HFFc6 (cell line): ENCODE measurements at regions not wholly inside any gene's neighbourhood (a gene's known extent, or its start where the extent isn't known, plus 50 kb on each side); places are given as distances from the start of the nearest gene placed in this dataset.

Source experiments
- DNase-seq: peaks from one replicate; pipeline ENCODE4 v3.0.0-alpha.2; 2018
- H3K27ac Mint-ChIP-seq: 2 replicates; pipeline ENCODE4 v1.8.0; 2020; ENCODE audit warnings: mild to moderate bottlenecking, mixed read lengths
- H3K27me3 Mint-ChIP-seq: 2 replicates; pipeline ENCODE4 v1.8.0; 2021; ENCODE audit warnings: mild to moderate bottlenecking, moderate library complexity, mixed read lengths; ENCODE audit not compliant: insufficient read depth
- H3K36me3 Mint-ChIP-seq: 2 replicates; pipeline ENCODE4 v1.8.0; 2021; ENCODE audit warnings: low read depth, mixed read lengths
- H3K4me1 Mint-ChIP-seq: 2 replicates; pipeline ENCODE4 v1.8.0; 2020; ENCODE audit warnings: low read depth, mixed read lengths
- H3K4me3 Mint-ChIP-seq: 2 replicates; pipeline ENCODE4 v1.8.0; 2020; ENCODE audit warnings: mild to moderate bottlenecking, moderate library complexity, mixed read lengths
- H3K9me3 Mint-ChIP-seq: 2 replicates; pipeline ENCODE4 v1.8.0; 2020; ENCODE audit warnings: mild to moderate bottlenecking, mixed read lengths
- TF ChIP-seq, protein P1 (sequence below): fragments of 200-600 bp; sonication (generic); IDR thresholded peaks from 2 replicates; pipeline ENCODE4 v1.5.0; 2021; ENCODE audit warnings: antibody characterized with exemption, mild to moderate bottlenecking

DNA sequence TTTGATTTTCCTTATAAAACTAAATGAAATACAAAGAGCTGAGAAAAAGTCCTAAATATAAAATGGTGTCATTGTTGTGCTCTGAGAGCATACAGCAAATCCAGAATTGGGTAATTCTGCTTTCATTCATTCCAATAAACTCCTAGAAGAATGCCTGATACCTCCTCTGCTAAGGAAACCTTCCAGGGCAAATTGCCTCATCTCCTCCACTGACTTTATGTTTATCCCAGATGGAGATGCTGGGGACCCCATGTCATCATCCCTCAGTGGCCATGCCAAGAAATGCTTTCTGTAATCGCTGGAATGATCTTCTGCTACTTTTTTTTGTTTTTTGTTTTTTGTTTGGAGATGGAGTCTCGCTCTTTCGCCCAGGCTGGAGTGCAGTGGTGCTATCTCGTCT is 119.3 kb upstream of the PRKCQ start:
- Mint-ChIP-seq H3K4me3 (no peak overlapping the region), H3K27me3 (no peaks in the 10 kb centered on the region; the same call in 1 of the 2 replicates), H3K4me1 (peaks cover 32% of the 10 kb centered on the region), H3K9me3 (no peaks in the 10 kb centered on the region), H3K36me3 (no peaks in the 10 kb centered on the region), H3K27ac (no peak overlapping the region)
- TF ChIP-seq, protein P1, sequence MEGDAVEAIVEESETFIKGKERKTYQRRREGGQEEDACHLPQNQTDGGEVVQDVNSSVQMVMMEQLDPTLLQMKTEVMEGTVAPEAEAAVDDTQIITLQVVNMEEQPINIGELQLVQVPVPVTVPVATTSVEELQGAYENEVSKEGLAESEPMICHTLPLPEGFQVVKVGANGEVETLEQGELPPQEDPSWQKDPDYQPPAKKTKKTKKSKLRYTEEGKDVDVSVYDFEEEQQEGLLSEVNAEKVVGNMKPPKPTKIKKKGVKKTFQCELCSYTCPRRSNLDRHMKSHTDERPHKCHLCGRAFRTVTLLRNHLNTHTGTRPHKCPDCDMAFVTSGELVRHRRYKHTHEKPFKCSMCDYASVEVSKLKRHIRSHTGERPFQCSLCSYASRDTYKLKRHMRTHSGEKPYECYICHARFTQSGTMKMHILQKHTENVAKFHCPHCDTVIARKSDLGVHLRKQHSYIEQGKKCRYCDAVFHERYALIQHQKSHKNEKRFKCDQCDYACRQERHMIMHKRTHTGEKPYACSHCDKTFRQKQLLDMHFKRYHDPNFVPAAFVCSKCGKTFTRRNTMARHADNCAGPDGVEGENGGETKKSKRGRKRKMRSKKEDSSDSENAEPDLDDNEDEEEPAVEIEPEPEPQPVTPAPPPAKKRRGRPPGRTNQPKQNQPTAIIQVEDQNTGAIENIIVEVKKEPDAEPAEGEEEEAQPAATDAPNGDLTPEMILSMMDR, result no peak
- DNase-seq, result no peak

DNA sequence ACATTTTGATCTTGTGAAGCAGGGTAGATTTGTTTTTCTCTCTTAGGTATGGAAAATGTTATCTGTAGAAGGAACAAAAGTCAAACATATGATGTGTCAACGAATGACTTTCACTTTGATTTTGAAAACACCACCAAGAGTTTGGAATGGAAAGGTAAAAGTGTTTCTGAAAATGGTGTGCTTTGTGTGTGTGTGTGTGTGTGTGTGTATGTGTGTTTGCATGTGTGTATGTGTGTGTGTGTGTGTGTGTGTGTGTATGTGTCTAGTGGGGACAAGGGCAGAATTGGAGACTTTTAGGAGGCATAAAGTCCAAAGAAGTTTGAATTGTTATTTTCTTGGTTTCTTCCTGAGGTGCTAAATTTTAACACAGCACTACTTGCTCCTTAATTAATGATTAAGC is 115.4 kb upstream of the PRKCQ start:
- no peak for DNase-seq
- H3K27me3 Mint-ChIP-seq, result peaks cover 5% of the 10 kb centered on the region; the same call in 1 of the 2 replicates
- no peaks in the 10 kb centered on the region for H3K36me3 Mint-ChIP-seq
- no peak overlapping the region for H3K27ac Mint-ChIP-seq
- no peaks in the 10 kb centered on the region for H3K9me3 Mint-ChIP-seq
- TF ChIP-seq, protein P1, result no peak
- peaks cover 34% of the 10 kb centered on the region for H3K4me1 Mint-ChIP-seq
- no peak overlapping the region for H3K4me3 Mint-ChIP-seq

DNA sequence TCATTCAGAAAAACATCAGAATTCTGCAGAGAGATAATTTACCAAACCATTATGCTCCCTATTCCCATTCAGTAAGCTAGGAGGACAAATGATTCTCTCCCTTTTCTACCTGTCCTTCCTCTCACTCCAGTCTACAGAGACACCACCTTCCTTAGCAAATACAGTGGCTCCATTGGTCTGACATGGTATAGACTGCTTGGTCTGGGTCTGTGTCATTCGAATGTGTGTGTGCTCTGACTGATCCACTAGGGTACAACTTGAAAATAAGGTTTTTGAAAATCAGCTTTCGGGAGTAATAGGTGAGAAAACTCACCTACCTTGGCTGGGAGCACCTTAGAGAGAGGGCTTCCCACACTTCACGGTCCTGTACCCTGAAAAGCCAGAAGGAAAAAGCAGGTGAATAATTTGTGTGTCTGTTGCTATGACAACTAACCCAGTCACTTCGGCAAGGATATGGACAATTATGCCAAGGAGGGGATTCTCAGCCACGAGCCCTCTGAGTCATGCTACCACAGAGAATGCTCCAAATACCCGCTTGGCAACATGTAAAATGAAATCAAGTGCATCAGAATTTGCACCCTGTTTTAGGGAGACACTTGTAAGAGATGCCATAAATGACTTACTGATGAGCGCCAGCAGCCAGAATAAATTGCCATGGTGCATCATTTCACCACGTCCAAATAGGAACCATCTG is 114.5 kb upstream of the PRKCQ start:
- Mint-ChIP-seq H3K27me3 (peaks cover 5% of the 10 kb centered on the region; the same call in 1 of the 2 replicates), H3K27ac (no peak overlapping the region), H3K4me3 (no peak overlapping the region), H3K4me1 (peaks cover 34% of the 10 kb centered on the region), H3K36me3 (no peaks in the 10 kb centered on the region), H3K9me3 (no peaks in the 10 kb centered on the region)
- TF ChIP-seq, protein P1, result no peak
- DNase-seq, result peak; percentile 68

DNA sequence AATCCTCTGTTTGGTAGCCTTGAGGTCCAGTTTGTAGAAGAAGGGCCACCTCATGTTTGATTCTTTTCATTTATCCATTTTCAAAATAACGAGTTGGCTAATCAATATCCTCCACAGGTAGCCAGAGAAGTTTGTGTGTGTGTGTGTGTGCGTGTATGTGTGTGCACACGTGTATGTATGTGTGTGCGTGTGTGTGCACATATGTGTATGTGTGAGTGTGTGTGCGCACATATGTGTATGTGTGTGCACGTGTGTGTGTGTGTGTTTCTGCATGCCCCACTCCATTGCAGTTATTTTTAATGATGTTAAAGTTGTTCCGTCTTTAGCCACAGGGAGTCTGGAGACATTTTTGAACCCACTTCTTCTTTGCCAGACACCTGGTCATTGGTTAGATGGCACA is 112.8 kb upstream of the PRKCQ start:
- H3K27ac Mint-ChIP-seq, result no peak overlapping the region
- DNase-seq, result no peak
- TF ChIP-seq, protein P1, result no peak
- H3K36me3 Mint-ChIP-seq, result no peaks in the 10 kb centered on the region
- H3K4me1 Mint-ChIP-seq, result peaks cover 21% of the 10 kb centered on the region
- peaks cover 9% of the 10 kb centered on the region for H3K27me3 Mint-ChIP-seq
- no peaks in the 10 kb centered on the region for H3K9me3 Mint-ChIP-seq
- no peak overlapping the region for H3K4me3 Mint-ChIP-seq

DNA sequence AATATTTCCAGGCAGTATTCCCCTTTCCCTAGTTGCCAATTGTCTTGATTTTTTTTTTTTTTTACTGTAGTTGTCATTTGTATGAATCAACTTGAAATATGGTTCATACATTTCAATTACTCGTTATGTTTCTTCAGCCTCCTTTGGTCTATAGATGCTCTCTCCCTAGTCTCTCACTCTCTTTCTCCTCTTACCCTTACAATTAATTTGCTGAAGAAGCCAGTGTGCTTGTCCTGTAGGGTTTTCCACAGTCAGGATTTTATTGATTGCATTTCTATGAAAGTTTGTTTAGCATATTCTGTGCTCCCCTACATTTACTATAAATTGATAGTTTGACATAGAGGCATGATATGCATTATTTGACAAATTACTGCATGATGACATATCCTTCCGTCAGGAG is 112.0 kb upstream of the PRKCQ start:
- no peak overlapping the region for H3K27ac Mint-ChIP-seq
- no peak overlapping the region for H3K4me3 Mint-ChIP-seq
- no peaks in the 10 kb centered on the region for H3K9me3 Mint-ChIP-seq
- peaks cover 9% of the 10 kb centered on the region for H3K27me3 Mint-ChIP-seq
- TF ChIP-seq, protein P1, result no peak
- no peak for DNase-seq
- H3K4me1 Mint-ChIP-seq, result peaks cover 19% of the 10 kb centered on the region
- H3K36me3 Mint-ChIP-seq, result no peaks in the 10 kb centered on the region
